ENCODE measurements at regions not wholly inside any gene's neighbourhood (a gene's known extent, or its start where the extent isn't known, plus 50 kb on each side); places are given as distances from the start of the nearest gene placed in this dataset.

- no peaks in the 10 kb centered on the region for H3K79me2 ChIP-seq (ENCODE audit: insufficient read depth, low read length)
- no peak overlapping the region for H4K5ac ChIP-seq (ENCODE audit: insufficient read length, low read depth, low read length)
- H3K4me3 Mint-ChIP-seq: no peak overlapping the region
- no peak overlapping the region for H2BK120ac ChIP-seq (ENCODE audit: low read depth, low read length, poor library complexity, severe bottlenecking)
- no peak for TF ChIP-seq CTCF (conservative IDR thresholded peaks at IDR 0.05)
- no peak for DNase-seq
- peaks cover 11% of the 10 kb centered on the region for H3K9me3 ChIP-seq (ENCODE audit: control insufficient read depth, low read depth, low read length)
- peaks cover 13 to 21% (median 18%) of the 10 kb centered on the region in 3 experiments for H3K36me3 Mint-ChIP-seq (ENCODE audit: insufficient read depth in 1 of 3, low read depth in 3 of 3)
- no peak overlapping the region for H2AFZ ChIP-seq (ENCODE audit: low read length)
- H3K4me1 Mint-ChIP-seq: no peaks in the 10 kb centered on the region
- no peak overlapping the region for H2BK20ac ChIP-seq (ENCODE audit: low read depth, low read length, poor library complexity, severe bottlenecking)
- no peaks in the 10 kb centered on the region for H3K4me1 ChIP-seq (ENCODE audit: insufficient read depth, low read length)
- H4K20me1 ChIP-seq (ENCODE audit: control insufficient read depth, insufficient read depth, insufficient read length): no peaks in the 10 kb centered on the region
- H3K27me3 ChIP-seq (ENCODE audit: insufficient read depth, low read length): no peaks in the 10 kb centered on the region
- no peak overlapping the region for H3K23ac ChIP-seq (ENCODE audit: insufficient read length, low read depth, low read length)
- H2BK12ac ChIP-seq (ENCODE audit: insufficient read length, low read depth, low read length): no peak overlapping the region
- H3K27ac Mint-ChIP-seq: no peak overlapping the region
- H3K14ac ChIP-seq (ENCODE audit: insufficient read depth, low read length): no peak overlapping the region
- no peak overlapping the region for H4K91ac ChIP-seq (ENCODE audit: insufficient read length, low read depth, low read length)
- no peak overlapping the region for H3K9ac ChIP-seq (ENCODE audit: extremely low read depth, insufficient read length, low read length)
- no peak overlapping the region for H2AK5ac ChIP-seq (ENCODE audit: insufficient read length, low read length)
- H3K27me3 Mint-ChIP-seq (ENCODE audit: low read depth): peaks cover 4% of the 10 kb centered on the region; the same call in 1 of the 2 replicates
- H3K18ac ChIP-seq (ENCODE audit: insufficient read length, low read depth, low read length): no peak overlapping the region
- H3K4ac ChIP-seq (ENCODE audit: low read depth, low read length): no peak overlapping the region
- H3K27ac ChIP-seq (ENCODE audit: insufficient read length, low read depth, low read length): no peak overlapping the region
- no peak overlapping the region for H3K4me2 ChIP-seq (ENCODE audit: insufficient read depth, insufficient read length, low read length)
- H2BK15ac ChIP-seq (ENCODE audit: low read depth, low read length): no peak overlapping the region
- peaks cover 12 to 25% of the 10 kb centered on the region in 2 experiments for H3K9me3 Mint-ChIP-seq
- no peaks in the 10 kb centered on the region for H3K79me1 ChIP-seq (ENCODE audit: insufficient read depth, low read depth, low read length, poor library complexity, severe bottlenecking)
- H3K23me2 ChIP-seq (ENCODE audit: insufficient read length, low read depth, low read length, poor library complexity, severe bottlenecking): no peaks in the 10 kb centered on the region
- no peak overlapping the region for H4K8ac ChIP-seq (replicated peaks; ENCODE audit: insufficient read length, low read depth, low read length)
- no CpG with 5 or more reads among the region's 2 CpGs for WGBS (ENCODE audit: extremely low coverage, insufficient read length, low lambda C conversion rate)
- H2BK5ac ChIP-seq (ENCODE audit: insufficient read length, low read length): no peak overlapping the region
- no peak overlapping the region for H3T11ph ChIP-seq (ENCODE audit: low read length)
- H3K56ac ChIP-seq (ENCODE audit: insufficient read length, low read depth, low read length): no peak overlapping the region
These were observed 396.4 kb upstream of the MEX3C start for GRCh38 chr18:51593931-51594330.
